K562 (cell line): ENCODE measurements at regions not wholly inside any gene's neighbourhood (a gene's known extent, or its start where the extent isn't known, plus 50 kb on each side); places are given as distances from the start of the nearest gene placed in this dataset.

Experiments
- ATAC-seq: fragments of 200-7000 bp; cut with Tn5 transposase; 3 replicates; pipeline ENCODE4 v1.9.1; 2020; ENCODE audit warnings: moderate library complexity
- BruUV-seq: library from RNA; stranded (reverse); fragments of 400-500 nt; replicated peaks from 2 replicates; lab custom pipeline; 2021; lab: Mats Ljungman, UMichigan
- CTCF ChIA-PET: fragments of 300-600 bp; formaldehyde crosslinking; extraction: SDS; loops from one replicate; lab custom pipeline; 2021; ENCODE audit warnings: low intra/inter-chr PET ratio; lab: Yijun Ruan, JAX
- POLR2A ChIA-PET: fragments of 300-600, 350-650 bp; sonication (Branson Sonifier 250); formaldehyde crosslinking; extraction: SDS; loops from one replicate; lab custom pipeline; 2021; ENCODE audit warnings: antibody characterized with exemption, inconsistent platforms; lab: Yijun Ruan, JAX
- DNase-seq, 4 experiments: peaks; one replicate each; pipeline versions ENCODE4 v3.0.0 to v3.0.0-alpha.2; 2011 to 2018; ENCODE audit warnings: low spot score in 3 of 4, mixed read lengths in 3 of 4; ENCODE audit errors: extremely low read depth in 1 of 4
- FAIRE-seq: peaks from 2 replicates; lab custom pipeline; 2011; peaks lifted over from hg19 to GRCh38; lab: Jason Lieb, UNC
- H2AFZ ChIP-seq: 2 replicates; pipeline ENCODE4 v1.6.0; 2011; ENCODE audit warnings: low read depth, low read length, control low read depth, inconsistent platforms
- H3K27ac ChIP-seq: fragments of 200-600 bp; 3 replicates; pipeline ENCODE4 v1.8.0; 2011; ENCODE audit warnings: low read depth, mild to moderate bottlenecking, control low read depth, inconsistent platforms, low read length, moderate library complexity, mixed read lengths; ENCODE audit errors: extremely low read depth
- H3K27me3 ChIP-seq, 2 experiments: fragments of 300-600 bp in 1 of 2; 2 replicates in 1 of 2; 3 replicates in 1 of 2; pipeline versions ENCODE4 v1.6.0 to v1.8.0; 2011; ENCODE audit warnings: inconsistent platforms in 2 of 2, low read length in 2 of 2, mild to moderate bottlenecking in 1 of 2, mixed read lengths in 1 of 2, moderate library complexity in 1 of 2; ENCODE audit not compliant: control insufficient read depth in 2 of 2, insufficient read depth in 2 of 2
- H3K36me3 ChIP-seq: fragments of 300-600 bp; 3 replicates; pipeline ENCODE4 v1.8.0; 2011; ENCODE audit warnings: mild to moderate bottlenecking, low read length, inconsistent platforms; ENCODE audit not compliant: control insufficient read depth, insufficient read depth
- H3K4me1 ChIP-seq, 2 experiments: fragments of 200-600 bp in 1 of 2; replicated peaks in 1 of 2; 2 replicates in 1 of 2; 3 replicates in 1 of 2; pipeline versions ENCODE4 v1.5.1 to v1.8.0; 2011; ENCODE audit warnings: inconsistent platforms in 2 of 2, low read length in 2 of 2, mild to moderate bottlenecking in 1 of 2, mixed read lengths in 1 of 2, moderate library complexity in 1 of 2; ENCODE audit not compliant: control insufficient read depth in 2 of 2, insufficient read depth in 2 of 2
- H3K4me2 ChIP-seq: 2 replicates; pipeline ENCODE4 v1.6.1; 2011; ENCODE audit warnings: low read length, control low read depth, inconsistent platforms, mixed read lengths; ENCODE audit not compliant: insufficient read depth
- H3K4me3 ChIP-seq: fragments of 200-600 bp; sonication (generic), shearing (Covaris generic); 2 replicates; pipeline ENCODE4 v1.5.1; 2016; ENCODE audit warnings: control low read depth, inconsistent platforms
- H3K79me2 ChIP-seq: fragments of 200-600 bp; 3 replicates; pipeline ENCODE4 v1.8.0; 2011; ENCODE audit warnings: low read length, inconsistent platforms; ENCODE audit not compliant: control insufficient read depth, insufficient read depth
- H3K9ac ChIP-seq, 2 experiments: 2 replicates each; pipeline versions ENCODE4 v1.6.0 to v1.6.1; 2011; ENCODE audit warnings: low read depth in 2 of 2, low read length in 2 of 2, control low read depth in 1 of 2, inconsistent platforms in 1 of 2, mild to moderate bottlenecking in 1 of 2, mixed read lengths in 1 of 2; ENCODE audit not compliant: insufficient read depth in 1 of 2
- H3K9me1 ChIP-seq: one replicate; pipeline ENCODE4 v1.6.0; 2011; ENCODE audit warnings: inconsistent platforms, mild to moderate bottlenecking, low read length, moderate library complexity; ENCODE audit not compliant: control insufficient read depth, insufficient read depth
- H3K9me3 ChIP-seq: replicated peaks from 2 replicates; pipeline ENCODE4 v1.5.1; 2011; ENCODE audit warnings: low read depth, low read length, inconsistent platforms; ENCODE audit not compliant: control insufficient read depth, insufficient read depth
- H4K20me1 ChIP-seq: replicated peaks from 2 replicates; pipeline ENCODE4 v1.6.1; 2011; ENCODE audit warnings: low read length, inconsistent platforms, mixed read lengths; ENCODE audit not compliant: control insufficient read depth, insufficient read depth
- AFF1 ChIP-seq, 2 experiments: fragments of 450-650 bp; IDR thresholded peaks; 2 replicates each; pipeline ENCODE4 v1.6.1; 2018; ENCODE audit warnings: mild to moderate bottlenecking in 2 of 2, low read depth in 1 of 2; ENCODE audit not compliant: partially characterized antibody in 2 of 2
- ARID3B ChIP-seq: fragments of 250-450 bp; sonication (Bioruptor Pico); IDR thresholded peaks from 2 replicates; pipeline ENCODE4 v1.4.0; 2020; ENCODE audit warnings: borderline replicate concordance
- CHD2 ChIP-seq: IDR thresholded peaks from 2 replicates; pipeline ENCODE4 v1.6.1; 2011; ENCODE audit warnings: low read depth, low read length
- COPS2 ChIP-seq: fragments of 450-650 bp; conservative IDR thresholded peaks from 2 replicates; pipeline ENCODE4 v1.6.1; 2016; ENCODE audit warnings: mild to moderate bottlenecking, moderate library complexity
- FOXK1 ChIP-seq: sonication (generic); formaldehyde crosslinking; IDR thresholded peaks from 2 replicates; pipeline ENCODE4 v1.8.0; 2022; ENCODE audit warnings: missing genetic modification reagents, mild to moderate bottlenecking, borderline replicate concordance
- GTF3C2 ChIP-seq: IDR thresholded peaks from 3 replicates; pipeline ENCODE4 v1.6.1; 2011; ENCODE audit warnings: borderline replicate concordance, mild to moderate bottlenecking, moderate library complexity; ENCODE audit not compliant: insufficient read length; ENCODE audit errors: extremely low read depth
- RHOXF2B ChIP-seq: fragments of 250-450 bp; sonication (Bioruptor Pico); conservative IDR thresholded peaks from 2 replicates; pipeline ENCODE4 v1.5.1; 2021
- SP1 ChIP-seq: sonication (generic); formaldehyde crosslinking; IDR thresholded peaks from 2 replicates; pipeline ENCODE4 v1.8.1; 2022; ENCODE audit warnings: mild to moderate bottlenecking, missing genetic modification reagents
- SP2 ChIP-seq: IDR thresholded peaks from 2 replicates; pipeline ENCODE4 v1.6.1; 2011; ENCODE audit warnings: mild to moderate bottlenecking, low read depth, low read length, moderate library complexity; ENCODE audit not compliant: poor library complexity, severe bottlenecking; ENCODE audit errors: extremely low read depth
- YY1 ChIP-seq, 3 experiments: IDR thresholded peaks; 2 replicates each; pipeline ENCODE4 v1.6.1; 2011; ENCODE audit warnings: low read length in 2 of 3, mild to moderate bottlenecking in 2 of 3, moderate library complexity in 2 of 3, borderline replicate concordance in 1 of 3, control low read depth in 1 of 3, low read depth in 1 of 3; ENCODE audit not compliant: insufficient read depth in 3 of 3, insufficient replicate concordance in 2 of 3, control insufficient read depth in 1 of 3, insufficient read length in 1 of 3; ENCODE audit errors: extremely low read depth in 1 of 3
- ZNF586 ChIP-seq: fragments of 450-650 bp; formaldehyde crosslinking; conservative IDR thresholded peaks from 2 replicates; pipeline ENCODE4 v1.4.0; 2020; ENCODE audit warnings: mild to moderate bottlenecking, moderate library complexity
- WGBS: fragments of 100-300 bp; shearing (Covaris generic); methylation state at CpG from one replicate; pipeline ENCODE4 v1.1.6; 2016; ENCODE audit warnings: low coverage, mixed read lengths; ENCODE audit not compliant: insufficient coverage; ENCODE audit errors: missing lambda C conversion rate; 5-methylcytosine and 5-hydroxymethylcytosine counted together
- in situ Hi-C: fragments of 300-500 bp; cut with MboI; formaldehyde crosslinking; loops from 4 replicates; pipeline ENCODE4 v1.15.0; 2018; ENCODE audit warnings: inconsistent platforms, mixed read lengths
- intact Hi-C: fragments of 100-400 bp; cut with micrococcal nuclease; formaldehyde crosslinking; loops from 2 replicates; pipeline ENCODE4 v1.14.2; 2022

- TF ChIP-seq GTF3C2 (no peak), SP1 (CRISPR knock-in tag) (no peak), YY1 (IDR thresholded peaks at IDR 0.05; ENCODE audit: borderline replicate concordance in 1 of 3, control insufficient read depth in 1 of 3, extremely low read depth in 1 of 3, insufficient read depth in 3 of 3, insufficient read length in 1 of 3, insufficient replicate concordance in 2 of 3, low read depth in 1 of 3, low read length in 2 of 3) (no peak), ZNF586 (no peak)
These were observed 110.8 kb downstream of the PSAT1 start (continued) for GRCh38 chr9:78407636-78408312.

GRCh38 chr9:78408388-78408787, 111.5 kb downstream of the PSAT1 start:
- BruUV-seq, result no TSS peak
- FAIRE-seq (no peak), ATAC-seq (no peak), DNase-seq (no peak)
- Histone ChIP-seq H3K9me1 (no peaks in the 10 kb centered on the region), H3K27ac (no peak overlapping the region), H3K4me1 (no peaks in the 10 kb centered on the region), H3K79me2 (no peaks in the 10 kb centered on the region), H4K20me1 (no peaks in the 10 kb centered on the region), H3K4me3 (no peak overlapping the region), H2AFZ (no peak overlapping the region), H3K27me3 (no peaks in the 10 kb centered on the region), H3K9ac (no peak overlapping the region), H3K9me3 (no peaks in the 10 kb centered on the region), H3K4me2 (no peak overlapping the region), H3K36me3 (no peaks in the 10 kb centered on the region)
- ChIA-PET CTCF (no interaction called here), POLR2A (no interaction called here)
- intact Hi-C loops, result no loop called here
- 0% methylated on average over 1 of the region's 1 CpG for WGBS
- in situ Hi-C loops, result no loop called here
- TF ChIP-seq RHOXF2B (CRISPR knock-in tag) (no peak), SP2 (no peak), FOXK1 (no peak), ARID3B (CRISPR knock-in tag) (no peak), AFF1 (IDR thresholded peaks at IDR 0.05; ENCODE audit: low read depth in 1 of 2, partially characterized antibody in 2 of 2) (no peak), ZNF586 (no peak), CHD2 (no peak), COPS2 (no peak)
